ENCODE measurements at regions not wholly inside any gene's neighbourhood (a gene's known extent, or its start where the extent isn't known, plus 50 kb on each side); places are given as distances from the start of the nearest gene placed in this dataset.

- DNase-seq: no peak
- Histone ChIP-seq H3K27ac (no peak overlapping the region), H3K4me1 (no peaks in the 10 kb centered on the region), H3K4me3 (no peak overlapping the region), H3K27me3 (no peaks in the 10 kb centered on the region), H3K36me3 (no peaks in the 10 kb centered on the region), H3K9me3 (no peaks in the 10 kb centered on the region)
- no peak for ATAC-seq
- intact Hi-C loops (cut with DNase I; ENCODE audit: low total_unique reads) (no loop called here), in situ Hi-C loops (cut with MboI; ENCODE audit: low sequenced_read_pairs in 4 of 4) (no loop called here)
- TF ChIP-seq CTCF (IDR thresholded peaks at IDR 0.05 in 4 of 5, conservative IDR thresholded peaks at IDR 0.05 in 1 of 5): no peak
- no peak for TF ChIP-seq POLR2A (IDR thresholded peaks at IDR 0.05)
These were observed 185.4 kb downstream of the AASDHPPT start for GRCh38 chr11:106262852-106263251.

- H3K27me3 ChIP-seq: no peaks in the 10 kb centered on the region
- ATAC-seq: no peak
- intact Hi-C loops (cut with DNase I; ENCODE audit: low total_unique reads) (no loop called here), in situ Hi-C loops (cut with MboI; ENCODE audit: low sequenced_read_pairs in 4 of 4) (no loop called here)
- no peak for TF ChIP-seq POLR2A (IDR thresholded peaks at IDR 0.05)
- no peak for TF ChIP-seq CTCF (IDR thresholded peaks at IDR 0.05 in 4 of 5, conservative IDR thresholded peaks at IDR 0.05 in 1 of 5)
- H3K4me3 ChIP-seq: no peak overlapping the region
- no peaks in the 10 kb centered on the region for H3K4me1 ChIP-seq
- H3K27ac ChIP-seq: no peak overlapping the region
- no peaks in the 10 kb centered on the region for H3K9me3 ChIP-seq
- H3K36me3 ChIP-seq: no peaks in the 10 kb centered on the region
- no peak for DNase-seq
These were observed 186.1 kb downstream of the AASDHPPT start for GRCh38 chr11:106263527-106263926.

- in situ Hi-C loops (cut with MboI; ENCODE audit: low sequenced_read_pairs in 4 of 4): no loop called here
- intact Hi-C loops (cut with DNase I; ENCODE audit: low total_unique reads): no loop called here
- Histone ChIP-seq H3K4me3 (no peak overlapping the region), H3K27me3 (no peaks in the 10 kb centered on the region), H3K9me3 (no peaks in the 10 kb centered on the region), H3K4me1 (no peaks in the 10 kb centered on the region), H3K36me3 (no peaks in the 10 kb centered on the region), H3K27ac (no peak overlapping the region)
- TF ChIP-seq CTCF (IDR thresholded peaks at IDR 0.05 in 4 of 5, conservative IDR thresholded peaks at IDR 0.05 in 1 of 5) (no peak), POLR2A (IDR thresholded peaks at IDR 0.05) (no peak)
- ATAC-seq (no peak), DNase-seq (no peak)
These were observed 193.6 kb downstream of the AASDHPPT start for GRCh38 chr11:106271086-106271485.

GRCh38 chr11:106271686-106272085, 194.2 kb downstream of the AASDHPPT start:
- TF ChIP-seq CTCF (IDR thresholded peaks at IDR 0.05 in 4 of 5, conservative IDR thresholded peaks at IDR 0.05 in 1 of 5): no peak
- TF ChIP-seq POLR2A (IDR thresholded peaks at IDR 0.05): no peak
- Histone ChIP-seq H3K4me3 (no peak overlapping the region), H3K36me3 (no peaks in the 10 kb centered on the region), H3K27me3 (no peaks in the 10 kb centered on the region), H3K9me3 (no peaks in the 10 kb centered on the region), H3K4me1 (no peaks in the 10 kb centered on the region), H3K27ac (no peak overlapping the region)
- in situ Hi-C loops (cut with MboI; ENCODE audit: low sequenced_read_pairs in 4 of 4): no loop called here
- intact Hi-C loops (cut with DNase I; ENCODE audit: low total_unique reads): no loop called here
- no peak for DNase-seq
- no peak for ATAC-seq

- DNase-seq (no peak), ATAC-seq (no peak)
- H3K27me3 ChIP-seq: no peaks in the 10 kb centered on the region
- no peaks in the 10 kb centered on the region for H3K36me3 ChIP-seq
- intact Hi-C loops (cut with DNase I; ENCODE audit: low total_unique reads) (no loop called here), in situ Hi-C loops (cut with MboI; ENCODE audit: low sequenced_read_pairs in 4 of 4) (no loop called here)
- no peaks in the 10 kb centered on the region for H3K4me1 ChIP-seq
- H3K9me3 ChIP-seq: no peaks in the 10 kb centered on the region
- no peak overlapping the region for H3K27ac ChIP-seq
- no peak for TF ChIP-seq POLR2A (IDR thresholded peaks at IDR 0.05)
- TF ChIP-seq CTCF (IDR thresholded peaks at IDR 0.05 in 4 of 5, conservative IDR thresholded peaks at IDR 0.05 in 1 of 5): no peak
- H3K4me3 ChIP-seq: no peak overlapping the region
These were observed 197.7 kb downstream of the AASDHPPT start for GRCh38 chr11:106275151-106275550.
